HEK293T (cell line): ENCODE measurements at regions not wholly inside any gene's neighbourhood (a gene's known extent, or its start where the extent isn't known, plus 50 kb on each side); places are given as distances from the start of the nearest gene placed in this dataset.

Experiments used
- ARNT ChIP-seq: fragments of 450-650 bp; IDR thresholded peaks from 2 replicates; pipeline ENCODE4 v1.6.1; 2017; ENCODE audit warnings: mild to moderate bottlenecking
- BHLHE40 ChIP-seq: fragments of 450-650 bp; IDR thresholded peaks from 2 replicates; pipeline ENCODE4 v1.6.1; 2016; ENCODE audit warnings: mild to moderate bottlenecking, moderate library complexity, borderline replicate concordance
- CTBP1 ChIP-seq: fragments of 450-650 bp; IDR thresholded peaks from 2 replicates; pipeline ENCODE4 v1.6.1; 2016; ENCODE audit warnings: borderline replicate concordance
- FOXK2 ChIP-seq: fragments of 450-650 bp; IDR thresholded peaks from 2 replicates; pipeline ENCODE4 v1.6.1; 2016; ENCODE audit warnings: mild to moderate bottlenecking
- FOXM1 ChIP-seq: fragments of 450-650 bp; IDR thresholded peaks from 2 replicates; pipeline ENCODE4 v1.6.1; 2017; ENCODE audit warnings: mild to moderate bottlenecking, borderline replicate concordance
- L3MBTL2 ChIP-seq: fragments of 450-650 bp; conservative IDR thresholded peaks from 2 replicates; pipeline ENCODE4 v1.6.1; 2016; ENCODE audit warnings: mild to moderate bottlenecking
- LEF1 ChIP-seq: fragments of 450-650 bp; IDR thresholded peaks from 2 replicates; pipeline ENCODE4 v1.6.1; 2017; ENCODE audit warnings: mild to moderate bottlenecking, borderline replicate concordance
- NFRKB ChIP-seq: fragments of 450-650 bp; IDR thresholded peaks from 2 replicates; pipeline ENCODE4 v1.6.1; 2016; ENCODE audit warnings: mild to moderate bottlenecking, moderate library complexity
- SP1 ChIP-seq: fragments of 450-650 bp; IDR thresholded peaks from 2 replicates; pipeline ENCODE4 v1.6.1; 2017
- SUZ12 ChIP-seq: fragments of 450-650 bp; IDR thresholded peaks from 2 replicates; pipeline ENCODE4 v1.6.1; 2016; ENCODE audit warnings: mild to moderate bottlenecking
- TARDBP ChIP-seq: fragments of 450-650 bp; IDR thresholded peaks from 2 replicates; pipeline ENCODE4 v1.6.1; 2016

DNA sequence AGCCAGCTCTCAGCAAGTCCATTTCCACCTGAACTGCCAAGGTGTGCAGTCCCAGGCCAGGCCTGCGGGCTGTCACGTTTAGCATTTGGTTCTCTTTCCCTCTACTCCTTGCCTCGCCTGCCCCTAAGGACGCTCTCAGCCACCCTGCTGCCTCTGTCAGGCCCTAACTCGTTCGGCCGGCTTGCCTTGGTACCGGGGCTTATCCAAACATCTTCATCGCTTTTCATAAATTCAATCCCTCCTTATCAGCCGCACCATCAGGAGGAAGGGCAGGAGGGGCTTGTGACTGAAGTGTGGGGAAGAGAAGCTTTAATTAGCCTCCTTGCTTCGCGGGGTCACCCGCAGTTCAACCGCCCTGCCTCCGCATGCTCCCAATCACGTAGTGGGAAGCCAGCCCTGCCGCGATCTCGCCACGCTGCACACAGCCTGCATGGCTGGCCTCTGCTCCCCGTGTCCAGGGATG lies 231.1 kb downstream of the SOX9 start:
- TF ChIP-seq SP1, result no peak
- no peak for TF ChIP-seq FOXM1
- TF ChIP-seq ARNT, result no peak
- TF ChIP-seq FOXK2, result no peak
- TF ChIP-seq CTBP1, result no peak
- no peak for TF ChIP-seq SUZ12
- TF ChIP-seq NFRKB, result no peak
- TF ChIP-seq L3MBTL2, result peak; percentile 51; the same call in 1 of the 2 replicates
- no peak for TF ChIP-seq LEF1
- TF ChIP-seq TARDBP, result no peak
- no peak for TF ChIP-seq BHLHE40
